HAP-1 (cell line): ENCODE measurements at regions not wholly inside any gene's neighbourhood (a gene's known extent, or its start where the extent isn't known, plus 50 kb on each side); places are given as distances from the start of the nearest gene placed in this dataset.

Source experiments
- DNase-seq, 2 experiments: peaks; one replicate each; pipeline ENCODE4 v3.0.0-alpha.2; 2016 to 2020; ENCODE audit warnings: low spot score in 2 of 2
- H3K27me3 ChIP-seq: fragments of 250-450 bp; sonication (Bioruptor Pico); 2 replicates; pipeline ENCODE4 v1.5.1; 2020; ENCODE audit warnings: low read depth, mild to moderate bottlenecking, moderate library complexity
- H3K36me3 ChIP-seq: fragments of 250-450 bp; sonication (Bioruptor Pico); replicated peaks from 2 replicates; pipeline ENCODE4 v1.5.1; 2020; ENCODE audit warnings: mild to moderate bottlenecking
- H3K4me1 ChIP-seq: fragments of 250-450 bp; sonication (Bioruptor Pico); 2 replicates; pipeline ENCODE4 v1.5.1; 2020; ENCODE audit warnings: mild to moderate bottlenecking
- H3K4me3 ChIP-seq: fragments of 250-450 bp; sonication (Bioruptor Pico); 2 replicates; pipeline ENCODE4 v1.5.1; 2020; ENCODE audit warnings: mild to moderate bottlenecking, moderate library complexity
- H3K9me3 ChIP-seq: fragments of 250-450 bp; sonication (Bioruptor Pico); 2 replicates; pipeline ENCODE4 v1.5.1; 2020; ENCODE audit warnings: mild to moderate bottlenecking, moderate library complexity
- in situ Hi-C: fragments of 300-500 bp; cut with MboI; formaldehyde crosslinking; loops from 3 replicates; pipeline ENCODE4 v1.14.3; 2020; ENCODE audit warnings: low sequenced_read_pairs, inconsistent platforms, mixed read lengths

DNA sequence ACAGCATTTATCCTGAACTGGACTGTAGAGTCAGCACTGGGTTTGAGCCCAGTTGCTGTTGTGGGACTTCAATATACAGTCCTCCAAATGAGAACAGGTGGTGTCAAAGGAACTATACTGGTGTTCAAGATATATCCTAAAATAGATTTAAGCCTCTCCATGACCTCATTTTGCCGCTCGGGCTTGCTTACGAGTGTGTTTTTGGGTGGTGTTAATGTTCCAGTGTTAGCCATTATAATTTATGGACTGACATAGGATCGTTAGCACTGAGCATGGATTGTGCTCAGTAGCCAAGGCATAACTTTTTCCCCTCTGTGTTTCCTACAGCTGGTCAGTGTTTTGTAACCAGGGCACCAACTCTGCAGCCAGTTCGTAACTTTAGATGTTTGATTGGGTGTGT, 306.6 kb downstream of the SPATA31D1 start:
- Histone ChIP-seq H3K4me3 (no peak overlapping the region), H3K9me3 (no peaks in the 10 kb centered on the region), H3K4me1 (no peaks in the 10 kb centered on the region), H3K27me3 (no peaks in the 10 kb centered on the region), H3K36me3 (no peaks in the 10 kb centered on the region)
- in situ Hi-C loops, result no loop called here
- DNase-seq, result no peak

DNA sequence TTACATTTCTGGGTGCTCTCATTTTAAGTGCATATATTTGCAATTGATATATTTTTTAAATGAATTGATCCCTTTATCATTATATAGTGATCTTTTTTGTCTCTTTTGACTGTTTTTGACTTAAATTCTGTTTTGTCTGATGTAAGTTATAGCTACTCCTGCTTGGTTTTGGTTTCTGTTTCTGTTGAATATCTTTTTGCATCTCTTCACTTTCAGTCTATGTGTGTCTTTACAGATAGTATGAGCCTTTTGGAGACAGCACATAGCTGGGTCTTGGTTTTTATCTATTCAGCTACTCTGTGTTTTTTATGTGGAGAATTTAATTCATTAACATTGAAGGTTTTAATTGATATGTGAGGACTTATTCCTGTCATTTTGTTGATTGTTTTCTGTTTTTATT, 311.3 kb downstream of the SPATA31D1 start:
- no peak overlapping the region for H3K4me3 ChIP-seq
- H3K4me1 ChIP-seq, result no peaks in the 10 kb centered on the region
- DNase-seq, result no peak
- H3K36me3 ChIP-seq, result no peaks in the 10 kb centered on the region
- in situ Hi-C loops, result no loop called here
- no peaks in the 10 kb centered on the region for H3K9me3 ChIP-seq
- H3K27me3 ChIP-seq, result no peaks in the 10 kb centered on the region

DNA sequence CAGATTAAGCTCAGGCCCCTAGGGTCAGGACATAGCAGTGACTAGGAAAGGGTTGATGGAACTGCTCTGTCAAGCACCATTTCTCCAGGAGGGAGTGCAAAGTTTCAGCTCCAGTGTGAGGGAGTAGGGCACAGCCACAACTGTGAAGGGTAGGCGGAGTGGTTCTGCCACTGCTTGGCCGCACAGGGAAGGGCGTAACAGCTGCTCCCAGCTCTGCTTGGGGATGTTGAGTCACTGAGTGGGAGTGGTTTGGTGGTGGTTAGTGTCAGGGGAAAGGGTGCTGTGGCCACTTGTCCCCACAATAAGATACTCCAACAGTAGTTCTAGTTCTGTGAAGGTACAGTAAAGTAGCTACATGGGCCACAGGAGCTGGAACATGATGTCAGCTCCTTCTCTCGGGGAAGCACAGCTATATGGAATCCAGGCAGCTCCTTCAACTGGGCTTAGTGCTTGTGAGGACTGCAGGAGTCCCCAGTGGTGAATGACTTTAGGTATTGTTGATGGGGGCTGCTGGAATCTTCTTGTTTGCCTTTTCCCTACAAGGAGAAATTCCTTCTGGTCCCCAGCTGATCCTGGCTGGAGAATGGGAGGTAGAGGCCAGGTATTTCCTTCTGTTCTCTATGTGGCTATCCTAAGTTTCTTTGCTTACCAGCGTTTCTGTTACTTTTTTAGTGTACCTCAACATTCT, 314.5 kb downstream of the SPATA31D1 start:
- no peaks in the 10 kb centered on the region for H3K27me3 ChIP-seq
- no peaks in the 10 kb centered on the region for H3K4me1 ChIP-seq
- H3K9me3 ChIP-seq, result no peaks in the 10 kb centered on the region
- H3K36me3 ChIP-seq, result no peaks in the 10 kb centered on the region
- no peak overlapping the region for H3K4me3 ChIP-seq
- no peak for DNase-seq
- in situ Hi-C loops, result no loop called here

GRCh38 chr9:82308836-82309235, 320.3 kb downstream of the SPATA31D1 start:
- DNase-seq, result no peak
- H3K9me3 ChIP-seq, result no peaks in the 10 kb centered on the region

DNA sequence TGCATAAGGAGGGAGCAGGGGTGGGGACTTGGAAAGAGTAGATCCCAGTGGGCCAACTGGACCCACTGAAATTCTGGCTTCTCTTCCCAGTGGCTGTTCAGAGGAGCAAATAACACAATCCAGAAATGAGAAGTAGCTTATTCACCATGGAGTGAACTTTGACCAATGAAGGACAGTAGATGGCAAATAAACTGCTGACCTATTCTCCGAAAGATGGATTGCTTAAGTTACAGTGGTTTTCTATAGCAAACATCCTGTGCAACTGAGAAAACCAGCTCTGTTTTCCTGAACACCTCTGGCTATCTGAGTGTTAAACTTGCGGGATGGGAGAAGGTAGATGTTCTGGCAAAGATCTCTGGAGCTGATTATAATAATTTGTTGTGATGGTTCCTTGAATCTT, 325.1 kb downstream of the SPATA31D1 start:
- Histone ChIP-seq H3K4me1 (no peaks in the 10 kb centered on the region), H3K9me3 (no peaks in the 10 kb centered on the region), H3K36me3 (no peaks in the 10 kb centered on the region), H3K4me3 (no peak overlapping the region), H3K27me3 (no peaks in the 10 kb centered on the region)
- in situ Hi-C loops, result no loop called here
- no peak for DNase-seq

More at GRCh38 chr9:82308836-82309235, 320.3 kb downstream of the SPATA31D1 start:
- Histone ChIP-seq H3K27me3 (no peaks in the 10 kb centered on the region), H3K36me3 (no peaks in the 10 kb centered on the region), H3K4me3 (no peak overlapping the region), H3K4me1 (no peaks in the 10 kb centered on the region)
- in situ Hi-C loops, result no loop called here

DNA sequence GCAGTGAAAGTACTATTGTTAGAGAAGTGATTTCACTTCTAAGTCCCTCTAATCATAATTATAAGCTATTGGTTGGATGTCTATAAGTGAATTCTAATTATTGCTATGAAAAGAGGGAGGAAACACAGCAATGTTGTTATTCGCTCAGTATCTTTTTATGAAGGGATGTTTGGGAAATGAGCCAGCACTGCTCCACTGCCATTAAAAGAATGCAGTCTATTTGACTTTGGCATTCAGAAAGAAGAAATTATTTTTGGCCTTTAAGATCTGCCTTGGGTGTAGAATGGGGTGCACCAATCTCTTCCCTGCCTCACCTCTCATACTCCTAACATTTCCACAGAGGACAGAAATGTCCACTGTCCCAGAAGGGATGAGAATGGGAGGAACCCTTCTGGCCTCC, 332.0 kb downstream of the SPATA31D1 start:
- H3K27me3 ChIP-seq, result no peaks in the 10 kb centered on the region
- no peaks in the 10 kb centered on the region for H3K36me3 ChIP-seq
- in situ Hi-C loops, result no loop called here
- DNase-seq, result no peak
- no peaks in the 10 kb centered on the region for H3K9me3 ChIP-seq
- H3K4me1 ChIP-seq, result no peaks in the 10 kb centered on the region
- no peak overlapping the region for H3K4me3 ChIP-seq

- no peaks in the 10 kb centered on the region for H3K4me1 ChIP-seq
- no peak for DNase-seq
- no peaks in the 10 kb centered on the region for H3K9me3 ChIP-seq
- in situ Hi-C loops, result no loop called here
- no peak overlapping the region for H3K4me3 ChIP-seq
- H3K27me3 ChIP-seq, result no peaks in the 10 kb centered on the region
- no peaks in the 10 kb centered on the region for H3K36me3 ChIP-seq
Measured at GRCh38 chr9:82325907-82326306, 337.3 kb downstream of the SPATA31D1 start.

- in situ Hi-C loops, result no loop called here
- DNase-seq, result no peak
- Histone ChIP-seq H3K36me3 (no peaks in the 10 kb centered on the region), H3K4me1 (no peaks in the 10 kb centered on the region), H3K9me3 (no peaks in the 10 kb centered on the region), H3K27me3 (no peaks in the 10 kb centered on the region), H3K4me3 (no peak overlapping the region)
Measured at GRCh38 chr9:82327641-82328040, 339.1 kb downstream of the SPATA31D1 start.

DNA sequence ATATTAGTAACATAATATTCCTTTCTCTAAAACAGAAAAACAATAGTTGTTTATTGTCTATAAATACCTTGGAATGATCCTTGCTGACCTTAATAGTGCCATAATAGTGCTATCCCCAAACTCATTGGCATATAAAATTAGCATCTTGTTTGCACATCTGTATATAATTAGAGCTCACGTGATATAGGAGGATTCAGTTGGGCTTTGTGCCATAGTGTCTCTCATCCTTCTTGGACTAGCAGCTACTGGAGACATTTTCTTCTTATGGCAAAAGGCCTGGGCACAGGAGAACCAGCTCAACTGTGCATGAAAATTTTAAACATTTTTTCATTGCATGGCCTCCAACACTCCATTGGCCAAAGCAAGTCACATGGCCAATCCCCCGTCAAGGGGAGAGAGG, 342.5 kb downstream of the SPATA31D1 start:
- no peaks in the 10 kb centered on the region for H3K27me3 ChIP-seq
- DNase-seq, result no peak
- H3K36me3 ChIP-seq, result no peaks in the 10 kb centered on the region
- H3K9me3 ChIP-seq, result no peaks in the 10 kb centered on the region
- in situ Hi-C loops, result no loop called here
- no peaks in the 10 kb centered on the region for H3K4me1 ChIP-seq
- no peak overlapping the region for H3K4me3 ChIP-seq

- in situ Hi-C loops, result no loop called here
- Histone ChIP-seq H3K9me3 (no peaks in the 10 kb centered on the region), H3K4me3 (no peak overlapping the region), H3K36me3 (no peaks in the 10 kb centered on the region), H3K4me1 (no peaks in the 10 kb centered on the region), H3K27me3 (no peaks in the 10 kb centered on the region)
- no peak for DNase-seq
Measured at GRCh38 chr9:82332018-82332773, 343.6 kb downstream of the SPATA31D1 start.

GRCh38 chr9:82332774-82333152, 344.2 kb downstream of the SPATA31D1 start:
- H3K27me3 ChIP-seq, result no peaks in the 10 kb centered on the region
- H3K4me1 ChIP-seq, result no peaks in the 10 kb centered on the region
- no peak overlapping the region for H3K4me3 ChIP-seq
- no peak for DNase-seq
- in situ Hi-C loops, result no loop called here
- no peaks in the 10 kb centered on the region for H3K9me3 ChIP-seq
- no peaks in the 10 kb centered on the region for H3K36me3 ChIP-seq

GRCh38 chr9:82333671-82334070, 345.1 kb downstream of the SPATA31D1 start:
- Histone ChIP-seq H3K4me1 (no peaks in the 10 kb centered on the region), H3K4me3 (no peak overlapping the region), H3K9me3 (no peaks in the 10 kb centered on the region), H3K36me3 (no peaks in the 10 kb centered on the region), H3K27me3 (no peaks in the 10 kb centered on the region)
- no peak for DNase-seq
- in situ Hi-C loops, result no loop called here

DNA sequence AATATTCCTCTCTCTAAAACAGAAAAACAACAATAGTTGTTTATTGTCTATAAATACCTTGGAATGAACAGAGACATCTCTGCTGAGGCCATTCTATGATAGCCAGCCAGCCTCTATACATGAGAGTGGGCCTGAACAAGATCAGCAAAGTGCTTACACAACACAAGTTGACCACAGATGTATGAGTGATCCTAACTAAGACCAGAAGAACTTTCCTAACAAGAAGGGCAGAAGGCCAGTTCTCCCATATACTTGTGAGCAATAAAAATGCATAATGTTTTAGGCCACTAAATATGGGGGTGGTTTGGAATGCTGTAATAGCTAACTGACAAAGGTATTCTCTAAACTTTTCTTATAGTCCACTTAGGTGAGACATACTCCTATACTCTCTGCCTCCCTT, 345.7 kb downstream of the SPATA31D1 start:
- in situ Hi-C loops, result no loop called here
- Histone ChIP-seq H3K4me1 (no peaks in the 10 kb centered on the region), H3K4me3 (no peak overlapping the region), H3K36me3 (no peaks in the 10 kb centered on the region), H3K27me3 (no peaks in the 10 kb centered on the region), H3K9me3 (no peaks in the 10 kb centered on the region)
- no peak for DNase-seq

- no peaks in the 10 kb centered on the region for H3K4me1 ChIP-seq
- in situ Hi-C loops, result no loop called here
Measured at GRCh38 chr9:82337351-82337750, 348.8 kb downstream of the SPATA31D1 start.

More at GRCh38 chr9:82337351-82337750, 348.8 kb downstream of the SPATA31D1 start:
- DNase-seq, result no peak
- Histone ChIP-seq H3K4me3 (no peak overlapping the region), H3K9me3 (no peaks in the 10 kb centered on the region), H3K36me3 (no peaks in the 10 kb centered on the region), H3K27me3 (no peaks in the 10 kb centered on the region)
